Inflammatory macrophage (primary cell): ENCODE measurements at regions not wholly inside any gene's neighbourhood (a gene's known extent, or its start where the extent isn't known, plus 50 kb on each side); places are given as distances from the start of the nearest gene placed in this dataset.
A peak's percentile ranks its signal among the peaks of the same experiment; 100 is the strongest.
"Not testable (repeated sequence)": the region's sequence is repeated elsewhere in the genome, so short reads cannot be mapped to it uniquely, and the experiment has no call there.

ENCODE experiments used
- DNase-seq, 2 donors: peaks; one replicate each; pipeline ENCODE4 v3.0.0-alpha.2; 2020 to 2022

DNA sequence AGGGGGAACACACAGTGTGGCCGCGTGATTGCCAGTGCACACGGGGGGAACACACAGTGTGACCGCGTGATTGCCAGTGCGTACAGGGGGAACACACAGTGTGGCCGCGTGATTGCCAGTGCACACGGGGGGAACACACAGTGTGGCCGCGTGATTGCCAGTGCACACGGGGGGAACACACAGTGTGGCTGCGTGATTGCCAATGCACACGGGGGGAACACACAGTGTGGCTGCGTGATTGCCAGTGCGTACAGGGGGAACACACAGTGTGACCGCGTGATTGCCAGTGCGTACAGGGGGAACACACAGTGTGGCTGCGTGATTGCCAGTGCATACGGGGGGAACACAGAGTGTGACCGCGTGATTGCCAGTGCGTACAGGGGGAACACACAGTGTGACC is 140.3 kb downstream of the RTP5 start:
- DNase-seq, result not testable (repeated sequence)

DNA sequence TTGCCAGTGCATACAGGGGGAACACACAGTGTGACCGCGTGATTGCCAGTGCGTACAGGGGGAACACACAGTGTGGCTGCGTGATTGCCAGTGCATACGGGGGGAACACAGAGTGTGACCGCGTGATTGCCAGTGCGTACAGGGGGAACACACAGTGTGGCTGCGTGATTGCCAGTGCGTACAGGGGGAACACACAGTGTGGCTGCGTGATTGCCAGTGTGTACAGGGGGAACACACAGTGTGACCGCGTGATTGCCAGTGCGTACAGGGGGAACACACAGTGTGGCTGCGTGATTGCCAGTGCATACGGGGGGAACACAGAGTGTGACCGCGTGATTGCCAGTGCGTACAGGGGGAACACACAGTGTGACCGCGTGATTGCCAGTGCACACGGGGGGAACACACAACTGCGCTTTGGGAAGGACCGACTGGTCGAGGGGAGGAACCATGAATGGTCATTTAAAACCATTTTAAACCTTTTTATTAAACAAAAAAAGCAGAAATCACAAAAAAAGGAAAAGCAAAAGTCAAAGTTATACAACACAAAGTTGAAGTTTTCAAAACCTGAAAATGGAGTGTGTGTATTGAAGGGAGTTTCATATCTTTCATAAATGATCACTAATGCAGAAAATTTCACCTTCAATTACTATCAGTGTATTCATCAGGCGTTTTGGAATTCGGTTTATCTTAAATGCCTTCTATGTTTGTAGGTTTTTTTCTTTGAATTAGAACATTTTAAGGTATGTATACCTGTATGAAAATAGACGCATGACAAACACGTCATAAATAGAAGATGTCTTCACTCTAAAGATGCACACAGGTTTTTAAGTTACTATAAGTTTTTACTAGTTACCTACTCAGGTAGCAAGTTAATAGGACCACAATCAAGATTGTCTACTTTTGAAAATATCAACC is 141.0 kb downstream of the RTP5 start:
- DNase-seq, result peak in 1 of 2 donors; percentile 20

DNA sequence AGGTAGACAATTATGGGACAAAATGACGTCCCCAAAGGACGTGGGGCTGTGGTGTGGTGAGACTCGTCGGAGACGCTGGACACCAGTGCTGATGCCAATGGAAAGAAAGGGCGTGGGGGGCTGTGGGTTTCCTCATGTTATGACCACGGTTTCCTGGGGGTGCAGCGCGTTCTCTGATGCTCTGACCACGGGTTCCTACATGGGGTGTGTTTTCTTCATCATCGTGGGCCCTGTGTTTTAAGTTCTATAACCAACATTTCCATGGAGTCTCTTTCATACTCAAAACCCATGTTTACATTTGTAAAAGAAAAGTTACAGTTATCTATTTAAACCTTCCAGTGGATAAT is 141.6 kb downstream of the RTP5 start:
- DNase-seq, result peak; percentile 63 to 74

DNA sequence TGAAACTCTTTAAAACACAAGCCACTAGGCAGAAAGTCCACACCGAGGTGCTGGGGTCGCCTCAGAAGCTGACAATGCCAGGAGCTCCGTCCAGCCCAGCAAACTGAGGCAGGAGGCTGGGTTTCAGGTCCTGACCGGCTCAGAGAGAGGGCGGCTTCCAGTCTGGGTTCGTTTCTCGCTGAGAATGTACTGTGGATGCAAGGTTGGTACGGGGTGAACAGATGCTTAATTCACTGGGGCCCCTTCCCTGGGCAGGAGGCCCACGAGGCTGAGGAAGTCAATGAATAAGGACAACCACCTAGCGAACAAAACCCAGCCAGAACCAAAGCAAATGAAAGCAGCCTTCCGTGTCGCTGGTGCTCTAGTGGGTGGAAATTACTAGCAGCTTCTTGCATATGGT is 142.0 kb downstream of the RTP5 start:
- no peak for DNase-seq

DNA sequence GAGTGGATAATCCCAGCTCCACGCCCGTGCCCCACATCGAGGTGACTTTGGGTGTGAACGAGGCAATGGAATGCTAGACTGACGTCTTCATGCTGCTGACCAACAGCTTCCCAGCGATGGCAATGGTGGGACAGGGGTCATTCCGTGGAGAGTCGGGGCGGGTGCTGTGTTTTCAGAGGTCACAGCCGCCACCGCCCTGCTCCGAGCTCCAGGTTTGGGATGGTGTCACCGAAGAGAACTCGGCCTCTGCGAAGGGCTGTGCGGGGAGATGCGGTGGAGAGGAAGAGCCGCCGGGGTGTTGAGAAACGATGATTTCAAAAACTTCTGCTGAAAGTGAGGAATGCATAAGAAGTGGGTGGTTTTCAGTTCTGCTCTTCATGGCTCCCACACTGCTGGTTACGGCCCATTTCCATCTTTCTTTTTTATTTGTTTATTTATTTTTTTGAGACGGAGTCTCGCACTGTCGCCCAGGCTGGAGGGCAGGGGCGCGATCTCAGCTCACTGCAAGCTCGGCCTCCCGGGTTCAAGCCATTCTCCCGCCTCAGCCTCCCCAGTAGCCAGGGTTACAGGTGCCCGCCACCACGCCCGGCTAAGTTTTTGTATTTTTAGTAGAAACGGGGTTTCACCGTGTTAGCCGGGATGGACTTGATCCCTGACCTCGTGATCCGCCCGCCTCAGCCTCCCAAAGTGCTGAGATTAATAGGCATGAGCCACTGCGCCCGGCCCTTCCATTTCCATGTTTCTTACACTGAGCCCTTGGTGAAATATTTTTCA is 142.6 kb downstream of the RTP5 start:
- DNase-seq, result peak; percentile 68 to 70

DNA sequence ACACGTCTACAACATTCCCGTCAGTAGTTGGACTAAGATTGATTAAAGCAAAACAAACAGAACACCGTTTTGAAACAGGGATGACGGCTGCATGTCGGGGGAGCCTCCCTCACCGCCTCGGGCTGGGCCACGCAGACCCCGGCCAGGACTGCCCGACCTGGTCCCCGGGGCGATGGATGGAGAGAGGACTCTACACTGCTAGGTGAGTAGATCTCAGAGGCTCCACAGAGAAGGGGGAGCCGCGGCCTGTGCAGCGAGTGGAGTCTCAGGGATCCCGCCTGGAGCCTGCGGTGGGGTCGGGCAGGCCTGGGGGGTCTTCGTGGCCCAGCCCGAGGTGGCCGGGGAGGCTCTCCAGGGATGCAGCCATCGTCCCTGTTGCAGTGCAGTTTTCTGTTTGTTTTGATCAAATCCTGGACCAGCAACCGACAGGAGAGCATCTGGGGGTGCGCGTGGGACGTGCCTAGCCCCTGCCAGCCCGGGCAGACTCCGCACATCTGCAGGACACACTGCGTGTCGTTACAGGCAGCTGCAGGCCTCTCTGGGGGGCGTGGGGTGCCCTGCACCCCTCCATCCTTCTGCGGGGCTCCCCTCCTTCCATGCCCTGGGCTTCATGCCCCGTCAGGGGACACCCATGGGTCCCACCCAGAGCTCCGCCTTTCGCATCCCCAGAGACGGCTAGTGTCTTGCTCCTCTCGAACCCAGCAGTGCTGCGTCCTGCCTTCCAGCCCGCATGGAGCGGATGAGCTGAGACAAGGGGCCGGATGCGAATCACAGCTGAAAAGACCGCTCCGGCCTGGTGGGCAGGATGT is 143.6 kb downstream of the RTP5 start:
- DNase-seq, result no peak

DNA sequence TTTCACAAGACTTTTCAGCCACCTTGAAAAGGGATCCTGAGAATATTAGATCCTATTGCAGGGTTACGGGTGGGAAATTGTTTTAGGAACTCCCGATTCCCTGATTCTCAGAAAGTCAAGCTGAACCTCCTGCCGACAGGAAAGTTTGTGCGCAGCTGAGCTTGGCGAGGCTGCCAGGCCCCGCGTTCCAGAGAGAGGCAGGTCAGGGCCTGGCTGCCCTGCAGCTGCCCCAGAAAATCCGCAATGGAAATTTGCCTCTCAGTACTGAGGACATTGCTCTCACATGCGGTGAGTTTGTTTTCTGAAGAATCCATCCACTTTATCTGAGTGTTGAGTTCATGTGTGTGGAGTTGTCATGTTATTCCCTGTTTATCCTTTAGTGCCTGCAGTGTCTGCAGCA is 144.2 kb downstream of the RTP5 start:
- no peak for DNase-seq

DNA sequence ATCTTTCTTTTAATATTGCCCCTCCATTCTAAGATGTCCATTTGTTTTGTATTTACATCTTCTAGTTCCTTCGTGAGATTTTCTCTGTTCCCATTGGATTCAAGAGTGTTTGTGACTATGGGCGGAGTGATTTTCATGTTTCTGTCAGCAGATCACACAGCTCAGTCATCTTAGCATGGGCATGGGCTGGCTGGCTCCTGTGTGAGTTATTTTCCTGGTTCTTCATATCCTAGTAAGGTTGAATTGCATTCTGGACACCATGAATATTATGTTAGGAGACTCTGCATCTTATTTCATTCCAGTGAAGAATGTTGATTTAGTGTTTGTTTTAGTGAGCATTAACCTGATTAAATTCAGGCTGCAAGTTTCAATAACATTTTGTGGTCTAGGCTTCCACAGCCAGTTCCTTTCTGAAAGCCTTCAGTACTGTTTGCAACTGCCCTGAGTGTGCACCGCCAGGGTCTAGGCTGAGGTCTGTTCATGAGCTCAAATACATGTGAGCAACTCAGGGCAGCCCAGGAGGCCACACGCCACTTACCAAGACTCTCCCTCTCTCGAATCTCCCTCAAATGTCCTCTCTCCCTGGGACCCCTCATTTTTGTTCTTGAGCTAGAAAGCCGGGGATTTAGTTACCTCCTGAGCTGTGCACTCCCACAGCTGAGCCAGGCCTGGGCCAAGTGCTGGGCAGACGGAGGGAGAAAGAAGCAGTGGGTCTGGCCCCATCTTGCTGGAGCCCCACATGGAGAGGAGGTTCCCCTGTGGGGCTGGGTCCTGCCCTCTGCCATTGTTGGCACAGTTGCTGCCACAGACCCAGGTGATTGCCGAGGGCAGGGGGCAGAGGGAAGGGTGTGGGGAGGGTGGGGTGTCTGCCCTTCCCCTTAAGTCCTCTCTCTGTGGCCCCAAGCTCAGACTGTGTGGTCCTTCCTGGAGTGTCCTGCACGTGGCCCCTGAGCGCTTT is 145.9 kb downstream of the RTP5 start:
- DNase-seq, result no peak

DNA sequence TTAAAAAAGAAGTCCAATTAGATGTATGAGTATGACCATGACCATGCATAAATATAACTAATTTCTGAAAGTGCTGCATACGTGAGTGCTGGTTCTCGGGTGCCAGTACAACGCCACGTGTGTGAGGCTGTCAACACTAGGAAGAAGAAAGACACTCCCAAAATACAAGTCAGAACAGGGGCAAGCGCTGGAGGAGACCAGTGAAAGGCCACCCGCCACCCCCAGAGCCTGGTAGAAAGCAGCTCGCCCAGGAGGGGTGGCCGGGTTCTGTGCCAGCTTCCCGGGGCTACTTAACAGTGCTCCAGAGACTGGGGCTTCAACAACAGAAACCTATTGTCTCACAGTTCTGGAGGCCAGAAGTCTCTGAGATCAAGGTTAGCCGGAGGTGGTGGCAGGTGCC is 147.6 kb downstream of the RTP5 start:
- no peak for DNase-seq

DNA sequence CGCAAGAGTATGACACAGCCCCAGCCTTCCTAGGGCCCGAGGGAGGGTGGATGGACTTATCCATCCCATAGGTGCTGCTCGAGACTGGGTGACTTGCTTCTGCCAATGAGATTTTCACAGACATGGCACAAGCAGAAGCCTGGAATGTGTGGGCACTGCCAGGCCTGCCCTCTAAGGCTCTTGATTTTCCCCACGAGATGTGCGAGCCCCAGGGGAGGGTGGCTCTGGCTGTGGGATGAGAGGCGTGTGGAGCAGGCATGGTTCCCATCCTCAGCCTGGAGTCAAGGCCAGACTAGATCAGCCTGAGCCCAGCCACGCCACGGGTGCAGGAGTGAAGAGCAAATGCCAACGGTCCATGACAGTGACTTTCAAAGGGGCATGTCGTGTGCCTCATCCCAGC is 148.9 kb downstream of the RTP5 start:
- not testable (repeated sequence) for DNase-seq

DNA sequence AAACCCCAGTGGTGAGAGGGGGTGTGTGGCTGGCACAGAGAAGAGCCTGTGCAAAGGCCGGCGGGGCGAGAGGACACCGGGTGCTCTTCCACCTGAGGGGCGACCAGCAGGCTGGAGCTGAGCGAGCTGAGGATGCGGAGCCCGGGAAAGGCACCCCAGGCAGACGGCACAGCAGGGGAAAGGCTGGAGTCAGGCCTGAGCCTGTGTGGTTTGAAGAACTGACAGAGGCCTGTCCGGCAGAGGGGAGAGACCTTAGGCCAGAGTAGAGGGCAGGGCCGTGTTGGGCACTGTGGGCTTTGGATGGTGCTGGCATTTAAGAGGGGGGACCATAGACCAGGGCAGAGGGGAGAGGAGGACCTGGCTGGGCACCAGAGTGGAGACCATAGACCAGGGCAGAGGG is 149.8 kb downstream of the RTP5 start:
- DNase-seq, result no peak

DNA sequence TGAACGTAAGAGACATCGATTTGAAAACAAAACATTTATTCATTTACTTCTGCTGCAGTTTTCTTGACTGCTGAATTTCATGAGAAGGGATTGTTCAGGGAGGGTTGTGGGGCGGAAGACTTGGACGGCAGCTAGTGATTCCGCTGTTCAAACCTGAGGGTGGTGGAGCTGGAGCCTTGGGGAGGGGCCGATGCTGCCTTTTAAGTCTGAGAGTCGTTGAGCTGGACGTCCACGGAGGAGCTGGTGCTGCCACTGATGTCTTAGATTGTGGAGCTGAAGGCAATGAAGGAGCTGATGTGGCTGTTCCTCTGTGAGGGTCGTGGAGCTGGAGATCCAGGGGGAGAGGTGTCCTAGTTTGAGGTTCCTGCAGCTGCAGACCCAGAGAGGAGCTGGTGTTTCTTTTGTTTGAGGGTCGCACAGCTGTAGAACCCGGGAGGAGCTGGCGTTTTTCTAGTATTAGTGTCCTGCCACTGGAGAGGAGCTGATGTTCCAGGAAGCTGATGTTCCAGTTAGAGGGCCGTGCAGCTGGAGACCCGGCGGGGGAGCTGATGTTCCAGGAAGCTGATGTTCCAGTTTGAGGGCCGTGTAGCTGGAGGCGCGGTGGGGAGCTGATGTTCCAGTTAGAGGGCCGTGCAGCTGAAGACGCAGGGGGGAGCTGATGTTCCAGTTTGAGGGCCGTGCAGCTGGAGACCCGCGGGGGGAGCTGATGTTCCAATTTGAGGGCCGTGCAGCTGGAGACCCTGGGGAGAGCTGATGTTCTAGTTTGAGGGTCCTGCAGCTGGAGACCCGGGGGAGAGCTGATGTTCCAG is 150.9 kb downstream of the RTP5 start:
- DNase-seq, result no peak

DNA sequence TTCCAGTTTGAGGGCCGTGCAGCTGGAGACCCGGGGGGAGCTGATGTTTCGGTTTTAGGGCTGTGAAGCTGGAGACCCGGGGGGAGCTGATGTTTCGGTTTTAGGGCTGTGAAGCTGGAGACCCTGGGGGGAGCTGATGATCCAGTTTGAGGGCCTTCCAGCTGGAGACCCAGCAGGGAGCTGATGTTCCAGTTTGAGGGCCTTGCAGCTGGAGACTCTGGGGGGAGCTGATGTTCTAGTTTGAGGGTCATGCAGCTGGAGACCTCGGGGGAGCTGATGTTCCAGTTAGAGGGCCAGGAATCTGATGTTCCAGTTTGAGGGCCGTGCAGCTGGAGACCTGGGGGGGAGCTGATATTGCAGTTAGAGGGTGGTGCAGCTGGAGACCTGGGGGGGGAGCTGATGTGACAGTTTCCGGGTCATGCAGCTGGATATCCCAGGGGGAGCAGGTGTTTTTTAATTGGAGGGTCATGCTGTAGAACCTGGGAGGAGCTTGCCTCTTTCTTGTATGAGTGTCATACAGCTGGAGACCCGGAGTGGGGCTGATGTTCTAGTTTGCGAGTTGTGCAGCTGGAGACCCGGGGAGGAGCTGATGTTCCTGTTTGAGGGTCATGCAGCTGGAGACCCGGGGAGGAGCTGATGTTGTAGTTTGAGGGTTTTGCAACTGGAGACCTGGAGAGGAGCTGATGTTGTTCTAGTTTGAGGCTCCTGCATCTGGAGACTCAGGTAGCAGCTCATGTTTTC is 153.2 kb downstream of the RTP5 start:
- no peak for DNase-seq

DNA sequence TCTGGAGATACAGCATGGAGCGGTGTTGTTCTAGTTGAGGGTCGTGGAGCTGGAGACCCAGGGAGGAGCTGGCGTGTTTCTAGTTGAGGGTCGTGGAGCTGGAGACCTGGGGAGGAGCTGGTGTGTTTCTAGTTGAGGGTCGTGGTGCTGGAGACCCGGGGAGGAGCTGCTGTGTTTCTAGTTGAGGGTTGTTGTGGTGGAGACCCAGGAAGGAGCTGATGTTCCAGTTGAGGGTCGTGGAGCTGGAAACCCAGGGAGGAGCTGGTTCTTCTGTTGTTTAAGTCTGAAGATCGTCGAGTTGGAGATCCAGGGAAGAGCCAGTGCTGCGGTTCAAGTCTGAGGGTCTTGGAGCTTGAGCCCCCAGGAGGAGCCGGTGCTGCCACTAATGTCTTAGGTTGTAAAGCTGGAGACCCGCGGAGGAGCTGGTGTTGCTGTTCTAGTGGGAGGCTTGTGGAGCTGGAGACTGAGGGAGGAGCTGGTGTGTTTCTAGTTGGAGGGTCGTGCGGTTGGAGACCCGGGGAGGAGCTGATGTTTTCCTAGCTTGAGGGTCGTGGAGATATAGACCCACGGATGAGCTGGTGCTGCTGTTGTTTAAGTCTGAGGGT is 155.3 kb downstream of the RTP5 start:
- no peak for DNase-seq

DNA sequence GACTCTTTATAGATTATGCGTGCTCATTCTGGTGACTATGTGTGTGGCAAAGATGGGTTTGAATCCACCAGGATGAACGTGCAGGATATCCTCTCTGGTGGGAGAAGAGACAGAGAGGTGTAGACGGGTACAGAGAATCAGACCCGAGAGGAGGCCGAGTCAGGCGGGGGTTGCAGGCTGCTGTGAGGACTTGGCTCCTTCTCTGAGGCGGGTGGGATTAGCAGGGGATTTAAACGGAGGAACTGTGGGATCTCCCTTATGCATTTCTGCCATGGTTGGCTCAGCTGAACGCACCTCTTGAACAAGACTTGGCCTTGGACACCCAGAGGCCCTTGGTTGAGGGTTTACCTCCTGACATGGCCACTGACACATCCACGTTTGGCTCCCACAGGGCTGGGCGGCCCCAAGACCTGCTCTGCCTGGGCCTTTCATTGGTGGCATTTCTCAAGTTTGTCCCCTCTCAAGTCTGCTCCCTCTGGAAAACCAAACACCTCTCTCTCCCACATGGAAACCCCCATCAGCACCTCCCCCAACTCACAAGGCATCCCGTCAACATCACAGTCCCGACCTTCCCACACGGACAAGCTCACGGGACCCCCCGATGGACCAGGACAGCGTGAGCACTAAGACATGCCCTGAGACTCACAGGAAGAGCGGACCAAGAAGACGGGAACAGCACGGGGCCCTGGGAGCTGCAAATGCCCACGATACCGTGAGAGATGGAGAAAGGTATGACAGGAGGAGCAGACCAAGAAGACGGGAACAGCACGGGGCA is 158.3 kb downstream of the RTP5 start:
- DNase-seq, result no peak

DNA sequence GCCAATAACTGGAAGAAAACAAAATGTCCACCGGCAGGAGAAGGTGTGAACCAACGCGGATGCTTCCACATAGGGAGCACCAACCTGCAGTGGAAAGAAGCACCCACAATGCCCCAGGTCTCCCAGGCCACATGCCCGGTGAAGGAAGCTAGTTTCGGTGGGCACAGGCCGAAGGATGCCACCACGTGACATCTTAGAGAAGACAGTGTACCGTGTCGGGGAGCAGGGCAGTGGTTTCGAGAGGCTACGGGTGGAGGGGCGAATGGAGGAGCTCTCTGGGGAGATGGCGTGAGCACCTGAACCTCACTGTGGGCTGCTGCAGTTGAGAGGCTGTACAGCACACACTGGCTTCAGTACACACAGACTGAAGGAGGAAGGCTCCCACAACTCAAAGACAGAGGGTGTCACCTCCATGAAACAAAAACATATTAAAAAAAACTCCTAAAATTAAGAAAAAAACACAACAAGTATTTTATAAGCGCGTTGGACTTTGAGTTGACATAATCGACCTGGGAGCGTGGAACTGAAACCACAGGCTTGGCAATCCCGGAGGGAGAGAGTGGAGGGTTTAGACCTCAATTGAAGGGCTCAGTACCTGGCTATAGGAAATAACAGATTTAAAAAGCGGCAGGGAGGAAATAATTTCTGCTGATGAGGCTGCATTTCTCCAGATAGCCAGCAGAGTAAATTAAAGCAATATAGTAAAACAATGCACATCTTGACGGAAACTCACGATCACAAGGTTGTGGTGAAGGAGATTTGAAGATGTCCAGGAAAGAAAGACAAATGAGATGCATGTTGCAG is 160.1 kb downstream of the RTP5 start:
- DNase-seq, result no peak

DNA sequence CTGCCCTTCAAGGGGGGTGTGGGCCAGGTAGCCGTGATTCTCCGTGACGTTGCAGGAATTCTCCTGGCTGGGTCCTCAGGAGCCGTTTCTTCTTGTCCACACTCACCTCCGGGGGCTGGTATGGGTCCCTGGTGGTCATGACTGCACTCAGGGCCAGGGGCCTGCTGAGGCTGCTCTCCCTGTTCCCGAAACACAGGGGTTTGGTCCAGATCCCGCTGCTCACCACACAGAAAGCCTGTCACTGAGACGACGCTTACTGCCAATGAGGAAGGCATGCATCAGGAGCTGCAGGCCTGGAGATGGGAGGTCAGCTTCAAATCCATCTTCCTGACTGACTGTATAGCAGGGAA is 160.7 kb downstream of the RTP5 start:
- DNase-seq, result no peak

DNA sequence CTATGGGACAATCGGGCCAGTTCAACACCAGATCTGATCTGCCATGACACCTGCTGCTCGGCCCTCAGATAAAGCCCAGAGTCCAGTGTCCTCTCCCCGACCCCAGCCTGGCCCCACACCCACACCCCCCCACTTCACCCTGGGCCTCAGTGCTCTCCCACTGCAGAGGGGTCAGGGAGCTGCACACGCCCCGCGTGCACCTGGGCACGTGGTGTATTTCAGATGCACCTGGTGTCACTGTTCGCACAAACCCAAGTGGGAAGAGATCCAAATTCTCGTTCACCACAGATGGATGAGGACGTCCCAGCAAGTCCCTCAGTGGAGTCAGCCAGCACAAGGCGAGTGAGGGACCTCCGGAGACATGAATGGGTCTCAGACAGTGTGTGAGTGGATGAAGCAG is 161.3 kb downstream of the RTP5 start:
- DNase-seq, result no peak
